GM18508 (cell line): ENCODE measurements at regions not wholly inside any gene's neighbourhood (a gene's known extent, or its start where the extent isn't known, plus 50 kb on each side); places are given as distances from the start of the nearest gene placed in this dataset.
"Not testable (repeated sequence)": the region's sequence is repeated elsewhere in the genome, so short reads cannot be mapped to it uniquely, and the experiment has no call there.

Source experiments
- ATAC-seq: cut with Tn5 transposase; IDR thresholded peaks from one replicate; pipeline ENCODE4 v1.9.1; 2021; ENCODE audit warnings: moderate number of reproducible peaks; ENCODE audit not compliant: insufficient read depth, unreplicated experiment

- ATAC-seq = not testable (repeated sequence)
These were observed 247.7 kb upstream of the SLIT2 start for GRCh38 chr4:20003836-20004558.

DNA sequence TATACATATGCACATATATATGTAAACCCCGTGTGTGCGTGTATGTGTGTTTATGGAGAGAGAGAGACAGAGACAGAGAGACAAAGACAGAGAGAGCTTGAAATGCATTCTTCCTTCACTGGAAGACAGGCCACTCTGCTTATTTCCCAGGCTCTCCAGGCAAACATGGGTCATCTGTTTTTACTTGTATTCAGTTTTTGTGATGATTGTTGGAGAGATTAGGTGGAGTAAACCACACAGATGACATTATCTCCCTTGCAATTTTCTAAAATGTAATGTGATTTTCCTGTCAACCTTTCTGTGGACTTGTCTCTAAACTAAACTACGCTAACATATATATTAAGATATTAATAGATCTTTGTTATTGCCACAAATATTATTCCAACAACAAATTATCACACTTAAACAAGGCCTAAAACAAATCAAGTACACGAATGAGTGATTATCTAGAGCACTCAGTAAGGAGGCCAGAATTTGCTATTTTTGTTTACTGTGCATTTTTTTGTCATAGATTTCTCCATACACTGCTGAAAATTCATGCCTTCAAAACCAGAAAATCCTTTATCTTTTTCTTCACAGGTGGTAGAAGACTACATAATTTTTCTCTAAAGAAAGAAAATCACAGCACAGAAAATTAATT, 251.8 kb upstream of the SLIT2 start:
- ATAC-seq = no peak

DNA sequence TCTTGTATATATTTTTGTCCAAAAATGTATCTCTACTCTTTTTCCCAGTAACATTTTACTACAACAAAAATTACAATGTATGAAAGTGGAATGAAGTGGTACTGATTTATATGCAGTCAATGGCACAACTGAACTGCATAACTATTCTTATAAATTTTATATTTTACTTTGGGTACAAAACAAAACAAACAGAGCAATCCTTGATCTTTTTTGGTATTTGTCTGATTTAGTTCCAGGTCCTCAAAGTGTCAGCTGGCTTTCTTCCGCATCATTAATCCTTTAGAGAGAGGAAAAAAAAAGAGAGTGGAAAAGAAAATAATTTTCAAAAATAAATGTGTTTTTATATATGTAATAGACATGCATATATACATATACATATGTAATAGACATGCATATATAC, 252.4 kb upstream of the SLIT2 start:
- no peak for ATAC-seq

GRCh38 chr4:19993242-19993641, 258.5 kb upstream of the SLIT2 start:
- no peak for ATAC-seq

DNA sequence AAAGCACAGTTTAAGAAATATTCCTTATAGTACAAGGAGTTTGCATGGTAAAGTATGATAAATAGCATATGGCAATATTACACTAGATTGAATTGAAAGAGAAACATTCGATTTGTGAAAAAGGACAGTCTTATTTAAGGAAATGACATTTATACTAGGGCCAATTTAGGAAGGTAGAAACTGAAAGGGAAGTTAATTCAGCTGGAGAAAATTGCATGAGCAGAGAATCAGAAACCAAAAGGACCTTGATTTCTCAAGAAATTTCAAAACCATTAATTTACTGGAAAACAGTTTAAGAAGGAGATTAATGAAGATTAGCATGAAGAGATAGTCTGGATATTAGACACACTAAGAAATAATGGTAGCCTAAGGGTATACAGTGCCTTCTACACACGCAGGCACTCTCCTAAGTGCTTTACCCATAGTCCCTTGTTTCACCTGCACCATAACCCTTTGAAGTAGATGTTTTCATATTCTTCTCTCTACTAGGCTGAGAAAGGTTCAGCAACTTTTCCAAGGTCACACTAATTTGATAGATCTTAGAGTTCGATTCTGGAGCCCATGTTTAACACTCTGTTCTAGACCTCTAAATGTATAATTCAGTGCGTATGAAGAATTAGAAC, 259.1 kb upstream of the SLIT2 start:
- ATAC-seq = no peak

GRCh38 chr4:19987746-19988145, 264.0 kb upstream of the SLIT2 start:
- ATAC-seq = no peak

- ATAC-seq = no peak
These were observed 268.6 kb upstream of the SLIT2 start for GRCh38 chr4:19983072-19983471.

DNA sequence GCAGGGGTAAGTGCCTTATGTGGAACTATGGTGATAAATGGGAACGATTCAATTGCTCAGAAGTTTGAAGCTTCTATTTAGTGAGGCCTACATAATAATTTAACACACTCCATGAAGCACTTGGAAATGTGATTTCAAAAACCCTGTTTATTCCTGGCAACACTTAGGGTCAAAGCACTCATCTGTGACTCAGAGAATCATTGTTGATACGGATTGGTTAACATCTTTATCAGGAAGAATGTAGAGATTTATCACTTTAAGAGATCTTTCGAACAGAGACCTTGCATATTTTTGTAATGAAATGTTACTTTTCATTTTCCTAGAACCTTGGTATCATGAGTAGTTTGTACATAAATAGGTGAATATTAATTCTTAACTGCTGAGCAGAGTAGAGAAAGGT, 269.1 kb upstream of the SLIT2 start:
- ATAC-seq = no peak

DNA sequence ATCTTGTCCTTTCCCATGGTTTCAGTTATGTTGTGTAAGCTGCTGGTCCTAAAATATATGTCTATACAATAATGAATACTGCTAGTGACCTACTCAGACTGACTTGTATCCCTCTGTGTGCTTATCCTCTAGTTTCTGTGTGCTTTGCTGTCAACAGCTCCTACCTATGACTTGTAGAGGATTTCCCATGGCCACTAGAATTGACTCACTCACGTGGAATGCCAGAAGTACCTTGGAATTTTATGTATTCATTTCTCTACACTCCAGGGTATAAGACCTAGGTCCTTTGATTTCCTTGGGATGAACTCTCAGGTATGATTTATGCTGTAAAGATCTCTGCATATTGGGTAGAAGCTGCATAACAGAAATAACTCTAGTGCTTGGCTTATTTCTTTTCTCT, 279.9 kb upstream of the SLIT2 start:
- ATAC-seq = no peak

DNA sequence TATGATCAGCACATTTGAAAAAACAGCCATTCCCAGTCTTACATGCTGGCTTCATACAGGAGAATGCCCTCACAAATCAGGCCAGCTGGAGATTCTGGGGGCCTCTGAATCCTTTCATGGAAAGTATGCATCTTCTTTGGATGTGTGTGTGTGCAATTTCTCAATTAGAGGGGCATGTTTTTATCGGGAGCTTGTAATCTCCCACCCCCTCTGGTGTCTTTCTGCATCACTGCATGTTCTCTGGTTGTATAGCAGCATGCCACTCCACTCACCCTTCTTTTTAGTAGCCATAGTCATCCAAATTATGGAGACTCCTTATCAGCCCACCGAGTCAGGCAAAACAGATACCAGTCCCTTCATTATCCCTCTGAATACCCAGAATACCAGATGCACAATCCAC, 282.2 kb upstream of the SLIT2 start:
- no peak for ATAC-seq

DNA sequence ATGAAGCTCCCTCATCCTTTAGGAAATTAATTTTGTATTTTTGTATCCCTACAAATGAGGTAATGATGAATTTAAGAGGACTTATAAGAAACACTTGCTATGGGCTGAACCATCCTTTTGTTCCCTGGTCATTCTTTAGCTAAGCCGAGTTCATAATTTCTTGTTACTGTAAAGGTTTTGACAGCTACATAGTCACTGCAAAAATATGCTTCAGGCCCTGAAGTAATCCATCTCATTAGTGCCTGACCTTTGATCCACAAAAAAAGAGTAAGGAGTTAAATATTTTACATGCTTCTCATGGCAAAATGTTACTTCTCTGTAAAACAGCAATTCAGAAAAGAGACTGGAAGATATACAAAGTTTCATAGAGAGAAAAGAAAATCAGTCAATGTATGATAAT, 290.6 kb upstream of the SLIT2 start:
- ATAC-seq = no peak

GRCh38 chr4:19958848-19959247, 292.9 kb upstream of the SLIT2 start:
- no peak for ATAC-seq

DNA sequence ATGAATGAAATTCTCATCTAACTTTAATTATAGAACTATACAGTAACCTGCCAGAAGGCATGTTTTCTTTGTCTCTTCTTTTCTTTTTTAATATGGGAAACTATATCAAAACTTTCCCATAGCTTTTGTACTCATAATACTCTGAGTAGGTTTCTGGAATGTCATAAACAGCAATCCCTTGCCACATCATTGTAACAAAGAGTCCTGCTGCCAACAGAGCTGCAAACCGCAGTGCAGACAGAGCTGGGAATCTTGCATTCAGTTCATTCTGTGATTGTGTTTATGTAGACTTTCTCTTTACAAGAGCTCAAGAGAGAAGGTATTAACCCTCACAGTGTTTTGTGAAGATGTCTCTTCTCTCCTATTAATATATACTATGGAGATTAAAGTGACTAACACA, 304.4 kb upstream of the SLIT2 start:
- no peak for ATAC-seq

DNA sequence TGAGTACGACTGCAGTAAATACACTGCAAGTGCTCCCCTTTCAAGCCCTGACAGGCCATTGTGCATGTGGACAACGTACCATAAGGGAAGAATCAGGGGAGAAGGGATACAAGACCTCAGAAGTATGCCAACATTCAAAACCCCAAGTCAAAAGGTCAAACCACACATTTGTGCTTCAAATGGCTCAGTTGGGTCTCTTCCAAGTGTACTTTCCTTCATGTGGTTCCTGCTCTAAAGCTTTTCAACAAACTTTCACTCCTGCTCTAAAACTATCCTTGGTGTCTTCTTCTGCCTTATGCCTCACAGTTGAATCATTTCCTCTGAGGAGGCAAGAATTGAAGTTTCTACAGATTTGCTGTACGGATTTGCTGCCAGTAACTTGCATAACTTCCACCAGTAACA, 305.7 kb upstream of the SLIT2 start:
- ATAC-seq = no peak

GRCh38 chr4:19945501-19945900, 306.2 kb upstream of the SLIT2 start:
- no peak for ATAC-seq

- ATAC-seq = no peak
These were observed 306.9 kb upstream of the SLIT2 start for GRCh38 chr4:19944806-19945205.

DNA sequence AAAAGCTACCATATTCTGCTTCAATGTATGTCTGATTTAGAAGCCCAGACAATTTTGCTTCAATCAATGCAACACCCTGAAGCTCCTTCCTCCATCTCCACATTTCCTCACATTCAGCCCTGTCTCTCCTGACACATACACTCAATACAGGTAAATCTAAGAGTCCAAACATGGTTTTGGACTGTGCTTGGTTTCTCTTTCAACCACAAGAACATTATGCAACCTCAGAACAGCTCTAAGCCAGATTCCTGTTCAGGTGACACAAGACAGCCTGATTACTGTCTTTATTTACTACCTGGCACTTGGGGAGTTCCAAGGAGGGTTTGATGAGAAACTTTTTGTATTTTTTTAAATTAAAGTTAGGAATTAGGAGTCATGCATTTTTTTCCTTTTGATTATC, 307.5 kb upstream of the SLIT2 start:
- no peak for ATAC-seq

DNA sequence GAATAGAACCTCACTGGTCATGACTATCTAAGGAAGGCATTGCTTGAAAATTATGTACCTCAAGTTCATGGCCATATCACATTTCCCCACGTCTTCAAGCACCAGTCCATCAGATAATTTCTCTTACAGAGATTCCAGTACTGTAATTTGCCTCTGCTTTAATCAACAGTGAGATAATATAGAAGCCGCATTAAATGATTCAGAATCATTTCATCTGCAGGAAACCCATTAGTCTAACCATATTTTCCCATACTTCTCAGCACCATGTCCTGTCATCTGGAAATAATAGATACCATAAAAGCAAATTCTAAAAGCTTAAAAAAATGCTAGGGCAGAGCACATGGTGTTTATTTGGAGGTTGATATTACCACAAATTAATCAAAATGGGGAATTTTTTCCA, 310.3 kb upstream of the SLIT2 start:
- ATAC-seq = no peak

DNA sequence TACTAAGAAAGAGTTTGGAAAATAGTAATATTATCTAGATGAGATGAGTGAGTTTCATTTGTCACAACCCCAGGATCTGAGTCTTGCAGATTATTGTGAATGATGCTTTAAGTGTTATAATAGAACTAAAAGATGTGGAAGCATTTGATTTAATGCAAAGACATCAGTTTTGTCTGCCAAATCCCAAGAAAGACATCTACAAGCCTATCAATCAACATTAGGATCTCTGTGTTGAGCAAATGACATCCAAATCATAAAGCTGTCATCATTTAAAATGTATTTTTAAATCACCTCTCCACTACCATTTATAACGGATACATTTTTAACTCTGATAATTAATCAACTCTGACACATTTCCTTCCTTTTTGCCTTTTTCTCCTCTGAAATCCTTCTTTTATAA, 310.8 kb upstream of the SLIT2 start:
- ATAC-seq = no peak

DNA sequence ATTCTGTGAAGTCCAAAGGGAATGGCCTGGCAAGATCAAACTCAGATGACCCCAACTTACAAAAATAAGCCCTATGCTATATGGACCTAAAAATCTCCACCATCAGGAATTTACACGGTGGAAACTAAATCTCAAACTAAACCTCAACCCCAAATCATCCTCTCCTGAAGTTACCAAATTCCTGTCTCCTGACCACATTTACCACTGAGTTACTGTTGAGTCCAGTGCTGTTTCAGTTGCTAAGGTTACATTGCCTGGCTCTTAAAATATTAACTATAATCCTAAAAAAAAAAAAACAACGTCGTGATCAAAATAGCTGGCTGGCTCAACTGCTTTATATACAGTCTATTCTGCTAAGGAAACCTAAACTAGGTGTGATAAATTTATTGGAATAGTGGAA, 315.2 kb upstream of the SLIT2 start:
- ATAC-seq = no peak

DNA sequence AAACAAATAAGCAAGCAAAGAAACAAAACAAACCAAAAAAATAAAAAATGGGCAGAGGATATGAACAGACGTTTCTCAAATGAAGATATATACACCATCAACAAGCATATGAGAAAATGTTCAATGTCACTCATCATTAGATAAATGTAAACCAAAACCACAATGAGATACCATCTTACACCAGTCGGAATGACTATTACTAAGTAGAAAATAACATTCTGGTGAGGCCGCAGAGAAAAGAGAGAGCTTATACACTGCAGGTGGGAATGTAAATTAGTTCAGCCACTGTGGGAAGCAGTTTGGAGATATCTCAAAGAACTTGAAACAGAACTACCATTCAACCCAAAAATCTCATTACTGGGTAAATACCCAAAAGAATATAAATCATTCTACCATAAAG, 321.0 kb upstream of the SLIT2 start:
- no peak for ATAC-seq

GRCh38 chr4:19927381-19927780, 324.3 kb upstream of the SLIT2 start:
- ATAC-seq = no peak
